Peyer's patch (tissue), 4 donors: ENCODE measurements at regions not wholly inside any gene's neighbourhood (a gene's known extent, or its start where the extent isn't known, plus 50 kb on each side); places are given as distances from the start of the nearest gene placed in this dataset.

Experiments
- DNase-seq, 3 donors: peaks; one replicate each; pipeline ENCODE4 v3.0.0-alpha.2; 2017 to 2019
- H3K27ac ChIP-seq, 4 donors: fragments of 200-600 bp; sonication (generic); one replicate each; pipeline ENCODE4 v1.5.1; 2016 to 2019
- H3K27me3 ChIP-seq, 2 donors: fragments of 200-600 bp; sonication (generic); one replicate each; pipeline ENCODE4 v1.5.1; 2019
- H3K36me3 ChIP-seq, 3 donors: fragments of 200-600 bp; sonication (generic); one replicate each; pipeline ENCODE4 v1.5.1; 2016 to 2019
- H3K4me1 ChIP-seq, 4 donors: fragments of 200-600 bp; sonication (generic); one replicate each; pipeline ENCODE4 v1.5.1; 2016 to 2019
- H3K4me3 ChIP-seq, 4 donors: fragments of 200-600 bp; sonication (generic); 1 replicate in 3 of 4; 2 replicates in 1 of 4; pipeline ENCODE4 v1.5.1; 2016 to 2019; ENCODE audit warnings: mild to moderate bottlenecking in 1 of 4
- H3K9me3 ChIP-seq, 4 donors: fragments of 200-600 bp; sonication (generic); one replicate each; pipeline ENCODE4 v1.5.1; 2016 to 2019; ENCODE audit warnings: mild to moderate bottlenecking in 1 of 4
- POLR2A ChIP-seq, 2 donors: fragments of 450-650 bp; IDR thresholded peaks; one replicate each; pipeline ENCODE4 v1.5.1; 2017; ENCODE audit warnings: antibody characterized with exemption in 2 of 2, mild to moderate bottlenecking in 2 of 2, moderate library complexity in 2 of 2
- TF ChIP-seq, protein P1 (sequence below), 6 experiments: fragments of 450-650 bp in 4 of 6; fragments of 200-600 bp in 2 of 6; sonication (generic) in 1 of 6; IDR thresholded peaks; one replicate each; pipeline ENCODE4 v1.5.1; 2017 to 2019; ENCODE audit warnings: antibody characterized with exemption in 6 of 6, mild to moderate bottlenecking in 3 of 6, moderate library complexity in 1 of 6

DNA sequence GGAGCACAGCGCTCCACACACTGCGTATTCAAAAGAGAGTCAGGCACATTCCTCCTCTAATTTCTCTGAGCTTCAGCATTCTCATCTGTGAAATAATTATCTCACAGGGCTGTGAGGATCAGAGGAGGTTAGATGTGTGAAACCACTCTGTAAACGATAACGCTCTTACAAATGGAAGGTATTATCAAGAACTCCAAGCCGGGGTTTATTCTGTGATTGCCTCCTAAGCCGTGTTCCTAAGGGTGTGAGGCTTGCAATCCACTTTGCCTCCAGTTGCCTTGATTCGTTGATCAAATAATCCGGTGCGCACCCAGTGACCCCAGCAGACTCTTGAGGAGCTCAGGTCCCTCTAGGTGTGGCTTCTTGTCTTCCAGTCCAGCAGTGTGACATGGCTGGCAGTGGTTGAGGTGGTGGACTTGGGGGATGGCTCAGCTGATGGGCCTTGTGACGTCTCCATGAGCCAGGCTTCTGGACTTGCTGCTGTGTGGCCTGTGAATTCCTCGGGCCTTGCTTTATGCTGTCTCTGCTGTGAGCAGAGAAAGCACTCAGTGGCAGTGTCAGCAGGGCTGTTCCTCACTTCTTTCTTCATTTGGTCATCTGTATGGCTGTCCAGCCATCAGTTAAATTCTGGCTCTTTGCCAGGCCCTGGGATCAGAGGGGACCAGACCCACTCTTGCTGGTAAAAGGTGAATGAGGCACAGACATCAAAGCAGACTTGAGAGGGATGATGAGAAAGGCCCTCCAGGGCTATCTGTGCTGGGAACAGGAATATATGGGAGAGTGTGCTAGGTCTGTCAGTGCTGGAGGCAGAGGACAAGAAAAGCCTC, 71.0 kb downstream of the SLC25A47 start:
- Histone ChIP-seq H3K4me1 (peaks cover 0 to 29% (median 3%) of the 10 kb centered on the region in 4 donors), H3K9me3 (no peaks in the 10 kb centered on the region), H3K4me3 (no peak overlapping the region), H3K36me3 (no peaks in the 10 kb centered on the region), H3K27me3 (no peaks in the 10 kb centered on the region), H3K27ac (no peak overlapping the region)
- no peak for DNase-seq
- TF ChIP-seq, protein P1, sequence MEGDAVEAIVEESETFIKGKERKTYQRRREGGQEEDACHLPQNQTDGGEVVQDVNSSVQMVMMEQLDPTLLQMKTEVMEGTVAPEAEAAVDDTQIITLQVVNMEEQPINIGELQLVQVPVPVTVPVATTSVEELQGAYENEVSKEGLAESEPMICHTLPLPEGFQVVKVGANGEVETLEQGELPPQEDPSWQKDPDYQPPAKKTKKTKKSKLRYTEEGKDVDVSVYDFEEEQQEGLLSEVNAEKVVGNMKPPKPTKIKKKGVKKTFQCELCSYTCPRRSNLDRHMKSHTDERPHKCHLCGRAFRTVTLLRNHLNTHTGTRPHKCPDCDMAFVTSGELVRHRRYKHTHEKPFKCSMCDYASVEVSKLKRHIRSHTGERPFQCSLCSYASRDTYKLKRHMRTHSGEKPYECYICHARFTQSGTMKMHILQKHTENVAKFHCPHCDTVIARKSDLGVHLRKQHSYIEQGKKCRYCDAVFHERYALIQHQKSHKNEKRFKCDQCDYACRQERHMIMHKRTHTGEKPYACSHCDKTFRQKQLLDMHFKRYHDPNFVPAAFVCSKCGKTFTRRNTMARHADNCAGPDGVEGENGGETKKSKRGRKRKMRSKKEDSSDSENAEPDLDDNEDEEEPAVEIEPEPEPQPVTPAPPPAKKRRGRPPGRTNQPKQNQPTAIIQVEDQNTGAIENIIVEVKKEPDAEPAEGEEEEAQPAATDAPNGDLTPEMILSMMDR (IDR thresholded peaks at IDR 0.05) = no peak
- TF ChIP-seq POLR2A (IDR thresholded peaks at IDR 0.05) = no peak

- Histone ChIP-seq H3K9me3 (no peaks in the 10 kb centered on the region), H3K4me1 (peaks cover 0 to 22% (median 3%) of the 10 kb centered on the region in 4 donors), H3K27ac (no peak overlapping the region), H3K36me3 (no peaks in the 10 kb centered on the region), H3K27me3 (no peaks in the 10 kb centered on the region), H3K4me3 (no peak overlapping the region)
- TF ChIP-seq POLR2A (IDR thresholded peaks at IDR 0.05) = no peak
- TF ChIP-seq, protein P1 (IDR thresholded peaks at IDR 0.05) = no peak
- DNase-seq = no peak
Measured at GRCh38 chr14:100394886-100395672, 71.9 kb downstream of the SLC25A47 start.

- H3K27ac ChIP-seq = no peak overlapping the region
- DNase-seq = no peak
- H3K27me3 ChIP-seq = no peaks in the 10 kb centered on the region
- TF ChIP-seq, protein P1 (IDR thresholded peaks at IDR 0.05) = no peak
- no peak for TF ChIP-seq POLR2A (IDR thresholded peaks at IDR 0.05)
- H3K4me1 ChIP-seq = peaks cover 0 to 17% (median 0%) of the 10 kb centered on the region in 4 donors
- no peaks in the 10 kb centered on the region for H3K9me3 ChIP-seq
- H3K36me3 ChIP-seq = no peaks in the 10 kb centered on the region
- H3K4me3 ChIP-seq = no peak overlapping the region
Measured at GRCh38 chr14:100396266-100396795, 73.2 kb downstream of the SLC25A47 start.

DNA sequence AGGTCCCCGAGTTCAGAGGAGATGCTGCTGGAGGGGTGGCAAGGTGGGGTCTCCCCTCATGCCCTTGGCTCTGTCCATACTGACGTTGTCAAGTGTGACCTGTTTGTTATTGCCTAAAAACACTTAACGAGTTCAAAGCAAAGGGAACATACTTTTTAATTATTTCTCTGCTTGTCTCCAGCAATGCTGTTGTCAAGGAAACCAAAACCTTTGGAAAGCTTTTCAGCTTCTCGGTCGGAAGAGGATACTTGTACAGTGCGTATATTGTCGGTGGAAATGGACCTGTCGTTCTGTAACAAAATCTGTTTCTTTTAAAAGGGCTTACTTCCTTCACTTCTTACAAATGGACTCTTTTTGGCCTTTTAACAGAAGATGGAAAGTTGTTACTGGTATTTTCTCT, 73.9 kb downstream of the SLC25A47 start:
- peak in 1 of 3 donors; percentile 22 for DNase-seq
- Histone ChIP-seq H3K27me3 (no peaks in the 10 kb centered on the region), H3K4me1 (peaks cover 0 to 22% (median 0%) of the 10 kb centered on the region in 4 donors), H3K36me3 (no peaks in the 10 kb centered on the region), H3K27ac (no peak overlapping the region), H3K4me3 (no peak overlapping the region), H3K9me3 (no peaks in the 10 kb centered on the region)
- TF ChIP-seq, protein P1 (IDR thresholded peaks at IDR 0.05) = no peak
- TF ChIP-seq POLR2A (IDR thresholded peaks at IDR 0.05) = no peak

- Histone ChIP-seq H3K36me3 (no peaks in the 10 kb centered on the region), H3K27ac (peak overlapping the region in 2 of 4 donors; percentile 73 to 82), H3K27me3 (no peaks in the 10 kb centered on the region), H3K4me3 (no peak overlapping the region), H3K4me1 (peaks cover 0 to 32% (median 0%) of the 10 kb centered on the region in 4 donors), H3K9me3 (no peaks in the 10 kb centered on the region)
- TF ChIP-seq POLR2A (IDR thresholded peaks at IDR 0.05) = peak in 1 of 2 donors; percentile 56
- TF ChIP-seq, protein P1 (IDR thresholded peaks at IDR 0.05) = no peak
- peak in 1 of 3 donors; percentile 57 for DNase-seq
Measured at GRCh38 chr14:100398044-100398443, 74.9 kb downstream of the SLC25A47 start.
